HG02571 (cell line): ENCODE measurements at regions not wholly inside any gene's neighbourhood (a gene's known extent, or its start where the extent isn't known, plus 50 kb on each side); places are given as distances from the start of the nearest gene placed in this dataset.
"Not testable (repeated sequence)": the region's sequence is repeated elsewhere in the genome, so short reads cannot be mapped to it uniquely, and the experiment has no call there.

Experiments used
- ATAC-seq: cut with Tn5 transposase; IDR thresholded peaks from one replicate; pipeline ENCODE4 v1.9.1; 2021; ENCODE audit warnings: mild to moderate bottlenecking, moderate library complexity; ENCODE audit not compliant: unreplicated experiment

GRCh38 chr2:66177128-66177796 is 257.7 kb upstream of the MEIS1 start:
- ATAC-seq = not testable (repeated sequence)

- no peak for ATAC-seq
Observed at GRCh38 chr2:66174491-66174890, 260.4 kb upstream of the MEIS1 start.

GRCh38 chr2:66173645-66174044 is 261.3 kb upstream of the MEIS1 start:
- no peak for ATAC-seq

- ATAC-seq = no peak
Observed at GRCh38 chr2:66171530-66171929, 263.4 kb upstream of the MEIS1 start.

- no peak for ATAC-seq
Observed at GRCh38 chr2:66170744-66171330, 264.1 kb upstream of the MEIS1 start.

- no peak for ATAC-seq
Observed at GRCh38 chr2:66169076-66169475, 265.8 kb upstream of the MEIS1 start.

GRCh38 chr2:66164470-66164869 is 270.5 kb upstream of the MEIS1 start:
- ATAC-seq = no peak

- no peak for ATAC-seq
Observed at GRCh38 chr2:66156171-66156570, 278.8 kb upstream of the MEIS1 start.

GRCh38 chr2:66153941-66154340 is 281.0 kb upstream of the MEIS1 start:
- no peak for ATAC-seq

GRCh38 chr2:66145490-66145889 is 289.4 kb upstream of the MEIS1 start:
- ATAC-seq = no peak

- ATAC-seq = not testable (repeated sequence)
Observed at GRCh38 chr2:66144324-66144723, 290.6 kb upstream of the MEIS1 start.

GRCh38 chr2:66137606-66138130 is 297.3 kb upstream of the MEIS1 start:
- no peak for ATAC-seq

- ATAC-seq = no peak
Observed at GRCh38 chr2:66134138-66134701, 300.7 kb upstream of the MEIS1 start.

- ATAC-seq = no peak
Observed at GRCh38 chr2:66127656-66128055, 307.3 kb upstream of the MEIS1 start.

GRCh38 chr2:66127061-66127460 is 307.9 kb upstream of the MEIS1 start:
- ATAC-seq = no peak

GRCh38 chr2:66125951-66126350 is 309.0 kb upstream of the MEIS1 start:
- no peak for ATAC-seq

GRCh38 chr2:66122516-66122915 is 312.4 kb upstream of the MEIS1 start:
- ATAC-seq = no peak

GRCh38 chr2:66121946-66122345 is 313.0 kb upstream of the MEIS1 start:
- ATAC-seq = no peak

- ATAC-seq = no peak
Observed at GRCh38 chr2:66113988-66114625, 320.8 kb upstream of the MEIS1 start.

GRCh38 chr2:66111706-66112105 is 323.2 kb upstream of the MEIS1 start:
- ATAC-seq = no peak

GRCh38 chr2:66110608-66111007 is 324.3 kb upstream of the MEIS1 start:
- no peak for ATAC-seq

- no peak for ATAC-seq
Observed at GRCh38 chr2:66110086-66110485, 324.8 kb upstream of the MEIS1 start.
